Heart left ventricle (tissue), 16 donors: ENCODE measurements at regions not wholly inside any gene's neighbourhood (a gene's known extent, or its start where the extent isn't known, plus 50 kb on each side); places are given as distances from the start of the nearest gene placed in this dataset.
A peak's percentile ranks its signal among the peaks of the same experiment; 100 is the strongest.

Experiments used
- ATAC-seq, 4 donors: fragments of 200-7000 bp; cut with Tn5 transposase; one replicate each; pipeline ENCODE4 v1.9.1; 2020 to 2022; ENCODE audit warnings: moderate library complexity in 4 of 4, mild to moderate bottlenecking in 3 of 4, moderate number of reproducible peaks in 1 of 4
- DNase-seq, 5 donors: peaks; one replicate each; pipeline ENCODE4 v3.0.0-alpha.2; 2020
- H3K27ac ChIP-seq, 12 donors: fragments of 200-600 bp; sonication (generic) in 4 of 12; one replicate each; pipeline versions ENCODE4 v1.5.0 to v1.8.0; 2016 to 2022; ENCODE audit warnings: mild to moderate bottlenecking in 2 of 12
- H3K27me3 ChIP-seq, 9 donors: fragments of 200-600 bp; sonication (generic) in 2 of 9; one replicate each; pipeline versions ENCODE4 v1.5.1 to v1.8.0; 2016 to 2022; ENCODE audit warnings: mild to moderate bottlenecking in 3 of 9
- H3K36me3 ChIP-seq, 9 donors: fragments of 200-600 bp; sonication (generic) in 2 of 9; one replicate each; pipeline versions ENCODE4 v1.5.0 to v1.8.0; 2018 to 2022; ENCODE audit warnings: mild to moderate bottlenecking in 2 of 9
- H3K4me1 ChIP-seq, 12 donors: fragments of 200-600 bp; sonication (generic) in 4 of 12; one replicate each; pipeline versions ENCODE4 v1.5.0 to v1.8.0; 2016 to 2022; ENCODE audit warnings: mild to moderate bottlenecking in 3 of 12
- H3K4me3 ChIP-seq, 12 donors: fragments of 200-600 bp; sonication (generic) in 4 of 12; one replicate each; pipeline versions ENCODE4 v1.5.0 to v1.8.0; 2017 to 2022; ENCODE audit warnings: mild to moderate bottlenecking in 9 of 12, moderate library complexity in 4 of 12
- H3K9me3 ChIP-seq, 12 donors: fragments of 200-600 bp; sonication (generic) in 4 of 12; one replicate each; pipeline versions ENCODE4 v1.5.0 to v1.8.0; 2016 to 2022; ENCODE audit warnings: mild to moderate bottlenecking in 1 of 12
- POLR2A ChIP-seq, 2 donors: fragments of 450-650 bp; IDR thresholded peaks; one replicate each; pipeline ENCODE4 v1.6.1; 2017; ENCODE audit warnings: antibody characterized with exemption in 2 of 2, mild to moderate bottlenecking in 2 of 2, moderate library complexity in 2 of 2
- WGBS, 4 donors: extraction: QIAGEN DNeasy Blood & Tissue Kit in 2 of 4; methylation state at CpG; one replicate each; pipeline versions ENCODE4 v1.1.5 to v1.1.7; 2013 to 2018; 5-methylcytosine and 5-hydroxymethylcytosine counted together
- intact Hi-C, 10 donors: fragments of 100-400 bp; cut with DNase I; formaldehyde crosslinking; loops; one replicate each; pipeline versions ENCODE4 v1.11.1 to v1.14.2; 2022
- TF ChIP-seq, protein P1 (sequence below), 12 donors: fragments of 200-600 bp; sonication (generic) in 4 of 12; IDR thresholded peaks; one replicate each; pipeline versions ENCODE4 v1.5.0 to v1.8.0; 2018 to 2022; ENCODE audit warnings: antibody characterized with exemption in 12 of 12, mild to moderate bottlenecking in 5 of 12
- donor health status: ischemic (EF 13 %, LVEDD 7.1; RV severe dilation, severe dysfunction).
- donor health status: healthy with polysubstance abuse.
- donor health status: DM: no; HTN: yes; CAD: no.
- donor health status: DM: no; HTN: no; CAD: no.
- donor health status: ischemic (EF 25% LVEDD 6.9; RV normal size, moderate dysfunction).
- donor health status: ischemic (EF 25% LVEDD 5.7; RV mildly dilated, moderate dysfunction).
- donor health status: healthy.
- donor health status: DM: yes; HTN: yes; CAD: no.
- donor health status: ischemic (EF 35%, LVEDD 5.7; RV mildly dilated, moderate dysfunction).
- donor health status: nonischemic (EF 11% LVEDD 7.7; RV severe dilation, severe dysfunction).
- donor health status: DM: yes; HTN: yes; CAD: no.
- donor health status: PGD.
- donor health status: ischemic (EF 29% LVEDD 5.4; RV normal size, mild dysfunction).
- donor health status: nonischemic (EF 23%, LVEDD 6.1; RV moderate dilation, normal function).

DNA sequence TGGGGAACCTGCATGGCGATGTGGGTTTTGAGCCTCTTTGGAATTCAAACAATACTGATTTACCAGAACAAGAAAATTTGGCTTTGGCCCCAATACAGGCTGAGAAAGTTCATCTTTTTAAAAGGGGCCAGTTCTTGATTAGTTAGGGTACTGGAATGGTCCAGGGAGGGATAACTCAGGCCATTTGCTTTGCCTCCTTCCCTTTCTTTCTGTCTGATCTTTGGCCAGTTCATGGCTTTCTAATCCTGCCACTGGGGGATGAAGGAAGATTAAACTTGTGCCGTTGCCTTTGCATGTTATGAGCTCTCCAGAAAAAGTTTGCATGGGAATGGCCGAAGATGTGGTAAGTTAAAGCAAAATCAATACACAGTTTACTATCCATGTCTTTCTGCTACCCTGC, 78.4 kb downstream of the ADAMTS15 start:
- Histone ChIP-seq H3K9me3 (no peaks in the 10 kb centered on the region), H3K27me3 (no peaks in the 10 kb centered on the region), H3K4me1 (peaks cover 10 to 52% (median 41%) of the 10 kb centered on the region in 12 donors), H3K36me3 (no peaks in the 10 kb centered on the region), H3K27ac (peak overlapping the region in 3 of 12 donors; percentile 55 to 64 (median 63)), H3K4me3 (no peak overlapping the region)
- ATAC-seq: no peak
- no peak for DNase-seq
- no peak for TF ChIP-seq POLR2A (IDR thresholded peaks at IDR 0.05)
- TF ChIP-seq, protein P1, sequence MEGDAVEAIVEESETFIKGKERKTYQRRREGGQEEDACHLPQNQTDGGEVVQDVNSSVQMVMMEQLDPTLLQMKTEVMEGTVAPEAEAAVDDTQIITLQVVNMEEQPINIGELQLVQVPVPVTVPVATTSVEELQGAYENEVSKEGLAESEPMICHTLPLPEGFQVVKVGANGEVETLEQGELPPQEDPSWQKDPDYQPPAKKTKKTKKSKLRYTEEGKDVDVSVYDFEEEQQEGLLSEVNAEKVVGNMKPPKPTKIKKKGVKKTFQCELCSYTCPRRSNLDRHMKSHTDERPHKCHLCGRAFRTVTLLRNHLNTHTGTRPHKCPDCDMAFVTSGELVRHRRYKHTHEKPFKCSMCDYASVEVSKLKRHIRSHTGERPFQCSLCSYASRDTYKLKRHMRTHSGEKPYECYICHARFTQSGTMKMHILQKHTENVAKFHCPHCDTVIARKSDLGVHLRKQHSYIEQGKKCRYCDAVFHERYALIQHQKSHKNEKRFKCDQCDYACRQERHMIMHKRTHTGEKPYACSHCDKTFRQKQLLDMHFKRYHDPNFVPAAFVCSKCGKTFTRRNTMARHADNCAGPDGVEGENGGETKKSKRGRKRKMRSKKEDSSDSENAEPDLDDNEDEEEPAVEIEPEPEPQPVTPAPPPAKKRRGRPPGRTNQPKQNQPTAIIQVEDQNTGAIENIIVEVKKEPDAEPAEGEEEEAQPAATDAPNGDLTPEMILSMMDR (IDR thresholded peaks at IDR 0.05): no peak
- WGBS, 4 donors: 84 to 92% (median 89%) methylated on average over 3 of the region's 3 CpGs
- intact Hi-C loops: loop anchor here in 3 of 10 donors (5.0 to 10.0 kb wide), 3 partner anchors 125 to 208 kb away; no protein-coding TSS in a partner anchor

DNA sequence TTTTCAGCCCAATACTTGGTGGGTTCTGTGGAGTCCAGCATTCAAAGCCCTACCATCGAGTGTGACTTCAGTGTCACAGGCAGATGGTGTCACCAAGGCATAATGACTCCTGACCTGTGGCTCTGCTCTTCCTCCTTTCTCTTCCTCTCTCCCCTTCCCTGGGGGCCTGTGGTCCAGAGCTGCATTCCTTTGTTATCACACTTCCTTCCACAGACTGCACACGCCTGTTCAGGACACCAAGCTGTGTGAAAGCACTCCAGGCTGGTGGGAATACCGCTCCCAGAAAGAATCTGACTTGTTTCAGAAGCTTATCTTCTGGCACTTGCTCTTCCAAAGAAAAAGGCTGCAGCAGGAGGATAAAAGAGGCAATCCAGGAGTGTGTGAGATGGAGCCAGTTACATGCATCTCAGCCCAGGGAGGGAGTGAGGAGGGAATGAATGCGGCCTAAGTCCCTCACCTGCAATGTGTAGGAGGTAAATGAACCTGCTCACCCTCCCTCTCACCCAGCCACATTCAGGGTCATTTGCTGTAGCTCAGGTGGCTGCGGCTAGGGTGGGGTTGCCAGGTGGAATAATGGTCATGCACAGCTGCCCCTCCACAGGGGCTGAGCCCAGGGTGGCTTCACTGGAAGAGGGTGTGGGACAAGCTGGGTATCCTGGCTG, 79.3 kb downstream of the ADAMTS15 start:
- no peak for TF ChIP-seq POLR2A (IDR thresholded peaks at IDR 0.05)
- TF ChIP-seq, protein P1 (IDR thresholded peaks at IDR 0.05): no peak
- intact Hi-C loops: loop anchor here in 4 of 10 donors (1.0 to 10.0 kb wide), 4 partner anchors 121 to 207 kb away; no protein-coding TSS in a partner anchor
- H3K27ac ChIP-seq: peak overlapping the region in 11 of 12 donors; percentile 6 to 72 (median 49)

DNA sequence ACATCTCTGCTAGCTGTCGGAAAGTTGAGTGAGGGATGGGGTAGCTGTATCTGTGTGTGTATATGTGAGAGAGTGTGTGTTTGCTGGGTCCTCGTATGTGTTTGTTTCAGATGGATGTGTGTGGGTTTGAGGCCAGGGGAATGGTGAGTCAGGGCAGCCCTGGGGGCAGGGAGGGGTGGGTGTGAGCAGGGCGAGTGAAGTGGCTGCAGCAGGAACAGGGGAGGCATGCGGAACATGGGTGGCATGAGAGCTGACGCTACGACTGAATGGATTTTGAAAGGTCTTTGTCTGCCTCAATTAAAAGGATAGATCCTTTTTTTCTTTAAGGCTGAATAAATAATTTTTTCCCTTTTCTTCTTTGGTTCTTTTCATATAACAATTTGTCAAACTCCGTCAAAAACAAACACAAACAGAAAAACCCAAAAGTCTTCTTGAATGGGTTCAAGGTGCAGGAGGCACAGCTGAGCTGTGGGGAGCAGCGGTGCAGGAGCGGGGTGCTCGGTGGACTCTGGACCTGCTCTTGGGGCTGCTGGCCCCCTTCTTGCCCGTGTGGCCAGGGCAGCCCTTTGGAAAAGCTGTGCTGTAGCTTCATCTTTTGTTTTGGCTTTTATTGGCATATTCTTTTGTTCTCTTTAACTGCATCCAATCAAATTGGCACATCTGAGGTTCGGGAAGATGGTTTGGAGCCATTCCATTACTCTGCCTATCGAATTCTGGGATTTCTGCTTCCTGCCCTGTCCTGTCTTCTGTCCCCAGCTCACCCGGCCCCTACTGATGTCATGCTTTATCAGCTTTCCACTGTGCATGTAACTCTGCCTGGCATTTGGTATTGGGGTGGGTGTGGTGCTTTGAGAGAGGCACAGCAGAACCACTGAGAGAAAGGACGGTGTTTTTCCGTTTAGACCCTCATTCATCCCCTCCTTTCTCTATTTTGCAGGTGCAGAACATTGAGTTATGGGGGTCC, 80.1 kb downstream of the ADAMTS15 start:
- Histone ChIP-seq H3K27me3 (no peaks in the 10 kb centered on the region), H3K9me3 (no peaks in the 10 kb centered on the region), H3K4me3 (no peak overlapping the region), H3K4me1 (peaks cover 10 to 38% (median 25%) of the 10 kb centered on the region in 12 donors), H3K27ac (peak overlapping the region in 9 of 12 donors; percentile 17 to 72 (median 55)), H3K36me3 (no peaks in the 10 kb centered on the region)
- peak in 3 of 5 donors; percentile 53 to 77 (median 60) for DNase-seq
- intact Hi-C loops: loop anchor here in 4 of 10 donors (1.0 to 10.0 kb wide), 4 partner anchors 120 to 206 kb away; no protein-coding TSS in a partner anchor
- 62 to 68% (median 63%) methylated on average over 16 of the region's 16 CpGs for WGBS, 4 donors
- TF ChIP-seq POLR2A (IDR thresholded peaks at IDR 0.05): no peak
- TF ChIP-seq, protein P1 (IDR thresholded peaks at IDR 0.05): no peak
- peak; percentile 79 to 91 (median 88) for ATAC-seq

More for the DNA sequence above, 79.3 kb downstream of the ADAMTS15 start:
- DNase-seq (peak; percentile 51 to 63 (median 63)), ATAC-seq (peak; percentile 18 to 72 (median 62))
- Histone ChIP-seq H3K4me1 (peaks cover 10 to 46% (median 33%) of the 10 kb centered on the region in 12 donors), H3K9me3 (no peaks in the 10 kb centered on the region), H3K4me3 (no peak overlapping the region), H3K36me3 (no peaks in the 10 kb centered on the region), H3K27me3 (no peaks in the 10 kb centered on the region)
- WGBS, 4 donors: 24 to 30% (median 27%) methylated on average over 5 of the region's 5 CpGs
